ENCODE measurements at regions not wholly inside any gene's neighbourhood (a gene's known extent, or its start where the extent isn't known, plus 50 kb on each side); places are given as distances from the start of the nearest gene placed in this dataset.

GRCh38 chr5:77569409-77569808 lies 69.1 kb downstream of the OTP start:
- 82 to 94% methylated on average over 2 of the region's 2 CpGs for WGBS, 2 donors
- no peak overlapping the region for H3K4me3 ChIP-seq
- H3K27ac ChIP-seq: no peak overlapping the region
- intact Hi-C loops (cut with DNase I): loop anchor here in 4 of 10 donors (10.0 kb wide), 1 partner anchor 435 kb away; no protein-coding TSS in a partner anchor
- H3K27me3 ChIP-seq: peaks cover 0 to 25% (median 5%) of the 10 kb centered on the region in 7 donors
- TF ChIP-seq CTCF (IDR thresholded peaks at IDR 0.05): no peak
- H3K9me3 ChIP-seq: no peaks in the 10 kb centered on the region
- H3K4me1 ChIP-seq: peaks cover 0 to 6% (median 0%) of the 10 kb centered on the region in 9 donors
- ATAC-seq (no peak), DNase-seq (no peak)
- no peaks in the 10 kb centered on the region for H3K36me3 ChIP-seq

GRCh38 chr5:77568555-77568954 lies 70.0 kb downstream of the OTP start:
- H3K4me1 ChIP-seq: peaks cover 0 to 6% (median 0%) of the 10 kb centered on the region in 9 donors
- H3K9me3 ChIP-seq: no peaks in the 10 kb centered on the region
- peaks cover 0 to 25% (median 5%) of the 10 kb centered on the region in 7 donors for H3K27me3 ChIP-seq
- WGBS, 2 donors: 67 to 79% methylated on average over 3 of the region's 3 CpGs
- DNase-seq (no peak), ATAC-seq (no peak)
- H3K4me3 ChIP-seq: no peak overlapping the region
- H3K27ac ChIP-seq: no peak overlapping the region
- no peak for TF ChIP-seq CTCF (IDR thresholded peaks at IDR 0.05)
- no peaks in the 10 kb centered on the region for H3K36me3 ChIP-seq
- intact Hi-C loops (cut with DNase I): loop anchor here in 4 of 10 donors (10.0 kb wide), 1 partner anchor 436 kb away; no protein-coding TSS in a partner anchor

GRCh38 chr5:77568082-77568481 lies 70.4 kb downstream of the OTP start:
- TF ChIP-seq CTCF (IDR thresholded peaks at IDR 0.05): no peak
- 34 to 35% methylated on average over 2 of the region's 2 CpGs for WGBS, 2 donors
- Histone ChIP-seq H3K4me3 (no peak overlapping the region), H3K27ac (no peak overlapping the region), H3K4me1 (peaks cover 0 to 6% (median 0%) of the 10 kb centered on the region in 9 donors), H3K9me3 (no peaks in the 10 kb centered on the region), H3K36me3 (no peaks in the 10 kb centered on the region), H3K27me3 (peaks cover 0 to 25% (median 5%) of the 10 kb centered on the region in 7 donors)
- intact Hi-C loops (cut with DNase I): loop anchor here in 4 of 10 donors (10.0 kb wide), 1 partner anchor 437 kb away; no protein-coding TSS in a partner anchor
- ATAC-seq (peak in 4 of 8 donors; percentile 52 to 70 (median 62)), DNase-seq (no peak)

- no peak for TF ChIP-seq CTCF (IDR thresholded peaks at IDR 0.05)
- no peak overlapping the region for H3K27ac ChIP-seq
- no peaks in the 10 kb centered on the region for H3K36me3 ChIP-seq
- ATAC-seq (no peak), DNase-seq (no peak)
- no peaks in the 10 kb centered on the region for H3K9me3 ChIP-seq
- no peak overlapping the region for H3K4me3 ChIP-seq
- peaks cover 0 to 22% (median 0%) of the 10 kb centered on the region in 7 donors for H3K27me3 ChIP-seq
- peaks cover 0 to 6% (median 0%) of the 10 kb centered on the region in 9 donors for H3K4me1 ChIP-seq
- intact Hi-C loops (cut with DNase I): loop anchor here in 7 of 10 donors (5.0 to 10.0 kb wide), 3 partner anchors 441 to 704 kb away; no protein-coding TSS in a partner anchor
- WGBS, 2 donors: 44 to 51% methylated on average over 3 of the region's 3 CpGs
Observed at GRCh38 chr5:77563475-77563874, 71.4 kb upstream of the WDR41 start.

Data from heart right ventricle (tissue), 16 donors.